Mesodermal cell (in vitro differentiated cells): ENCODE measurements at regions not wholly inside any gene's neighbourhood (a gene's known extent, or its start where the extent isn't known, plus 50 kb on each side); places are given as distances from the start of the nearest gene placed in this dataset.

Experiments used
- H3K27ac ChIP-seq: 2 replicates; pipeline ENCODE4 v1.7.0; 2013; ENCODE audit warnings: mild to moderate bottlenecking, low read depth, low read length, moderate library complexity; ENCODE audit not compliant: severe bottlenecking
- H3K36me3 ChIP-seq: 2 replicates; pipeline ENCODE4 v1.7.1; 2013; ENCODE audit warnings: mild to moderate bottlenecking, low read length, moderate library complexity; ENCODE audit not compliant: control insufficient read depth, insufficient read depth
- H3K4me1 ChIP-seq: one replicate; pipeline ENCODE4 v1.7.1; 2013; ENCODE audit warnings: mild to moderate bottlenecking, low read length; ENCODE audit not compliant: insufficient read depth, control insufficient read depth, poor library complexity, severe bottlenecking
- H3K4me3 ChIP-seq: 2 replicates; pipeline ENCODE4 v1.7.0; 2013; ENCODE audit warnings: low read length, control low read depth, mild to moderate bottlenecking; ENCODE audit not compliant: insufficient read depth, poor library complexity, severe bottlenecking; ENCODE audit errors: extremely low read depth
- H3K9me3 ChIP-seq: 2 replicates; pipeline ENCODE4 v1.7.1; 2013; ENCODE audit warnings: mild to moderate bottlenecking, low read length, moderate library complexity; ENCODE audit not compliant: control insufficient read depth
- WGBS, 2 experiments: methylation state at CpG; one replicate each; pipeline ENCODE4 v1.1.5; 2013; ENCODE audit warnings: missing lambda C conversion rate in 2 of 2; ENCODE audit not compliant: insufficient coverage in 2 of 2; 5-methylcytosine and 5-hydroxymethylcytosine counted together

DNA sequence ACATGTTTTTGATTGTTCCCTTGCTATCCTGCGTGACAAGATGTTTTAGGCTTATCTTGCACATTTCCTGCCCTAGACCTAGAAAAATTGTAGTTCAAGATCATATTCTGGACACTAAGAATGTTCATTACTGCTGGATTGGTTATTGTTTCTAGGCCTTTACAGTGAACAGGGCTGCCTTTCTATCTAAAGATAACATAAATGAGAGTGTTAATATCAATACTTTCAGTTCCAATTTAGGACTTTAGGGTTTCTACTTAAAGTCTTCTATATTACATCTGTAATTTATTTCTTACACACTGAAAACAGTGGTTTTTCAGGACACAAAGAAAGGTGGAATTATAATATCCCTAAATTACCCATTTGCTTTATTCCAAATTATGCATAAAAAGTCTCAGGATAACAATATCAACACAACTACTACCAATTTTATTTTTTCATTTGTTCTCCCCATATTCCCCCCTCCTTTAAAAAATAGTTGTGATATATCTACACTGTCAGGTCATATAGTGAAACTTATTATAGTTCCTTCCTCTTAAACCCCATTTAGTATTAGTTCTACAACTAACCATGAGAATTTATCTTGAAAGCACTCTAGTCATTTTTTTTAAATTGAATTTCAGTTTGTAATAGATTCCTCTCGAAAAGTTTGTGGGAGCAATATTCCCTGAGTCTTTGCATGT, 293.9 kb upstream of the RIOK2 start:
- no peaks in the 10 kb centered on the region for H3K4me1 ChIP-seq
- no peaks in the 10 kb centered on the region for H3K9me3 ChIP-seq
- no peak overlapping the region for H3K27ac ChIP-seq
- WGBS, 2 experiments: 83% methylated on average over 1 of the region's 2 CpGs; no CpG with 5 or more reads in 1 of the 2 experiments
- H3K36me3 ChIP-seq: no peaks in the 10 kb centered on the region
- H3K4me3 ChIP-seq: no peak overlapping the region

DNA sequence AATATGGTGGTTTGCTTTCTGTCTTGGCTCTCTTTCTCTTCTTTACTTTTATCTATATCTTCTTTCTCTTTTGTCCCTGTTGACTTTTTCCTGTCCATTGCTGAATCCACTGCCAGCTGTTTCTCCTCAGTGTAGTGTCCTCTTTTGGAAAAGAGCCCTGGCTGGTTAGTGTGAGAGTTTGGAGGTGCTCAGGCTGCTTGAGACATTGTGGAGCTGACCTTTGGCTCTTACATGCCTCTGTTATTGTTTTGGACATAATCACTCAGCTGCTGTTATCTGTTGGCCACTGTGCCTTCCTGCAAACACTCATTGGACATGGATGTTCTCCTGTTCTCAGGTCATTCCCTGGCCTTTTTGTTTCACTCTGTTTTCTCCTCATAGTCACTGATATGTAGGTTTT, 295.4 kb upstream of the RIOK2 start:
- H3K9me3 ChIP-seq: no peaks in the 10 kb centered on the region
- no peak overlapping the region for H3K4me3 ChIP-seq
- no peaks in the 10 kb centered on the region for H3K36me3 ChIP-seq
- H3K27ac ChIP-seq: no peak overlapping the region
- no peaks in the 10 kb centered on the region for H3K4me1 ChIP-seq

DNA sequence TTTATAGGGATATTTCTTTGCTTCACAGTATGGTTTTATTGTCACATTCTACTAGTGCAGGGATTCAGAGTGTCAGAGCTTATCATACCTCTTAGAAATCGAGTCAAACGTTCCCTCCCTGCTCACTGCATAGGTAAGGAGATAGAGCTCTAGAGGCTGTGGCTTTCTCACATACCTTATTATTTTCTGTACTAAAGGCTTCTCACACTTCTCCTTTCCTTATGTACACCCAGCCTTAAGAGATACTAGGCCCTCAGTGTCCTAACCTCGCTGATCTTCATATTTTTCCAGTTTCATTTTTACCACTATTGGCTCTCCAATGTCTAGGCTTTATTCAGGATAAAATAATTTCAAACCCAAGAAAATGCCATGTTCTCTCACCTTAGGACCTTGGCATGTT, 297.3 kb upstream of the RIOK2 start:
- Histone ChIP-seq H3K9me3 (no peaks in the 10 kb centered on the region), H3K36me3 (no peaks in the 10 kb centered on the region), H3K27ac (no peak overlapping the region), H3K4me3 (no peak overlapping the region), H3K4me1 (no peaks in the 10 kb centered on the region)
- WGBS, 2 experiments: 74 to 89% methylated on average over 1 to 2 of the region's 3 CpGs

DNA sequence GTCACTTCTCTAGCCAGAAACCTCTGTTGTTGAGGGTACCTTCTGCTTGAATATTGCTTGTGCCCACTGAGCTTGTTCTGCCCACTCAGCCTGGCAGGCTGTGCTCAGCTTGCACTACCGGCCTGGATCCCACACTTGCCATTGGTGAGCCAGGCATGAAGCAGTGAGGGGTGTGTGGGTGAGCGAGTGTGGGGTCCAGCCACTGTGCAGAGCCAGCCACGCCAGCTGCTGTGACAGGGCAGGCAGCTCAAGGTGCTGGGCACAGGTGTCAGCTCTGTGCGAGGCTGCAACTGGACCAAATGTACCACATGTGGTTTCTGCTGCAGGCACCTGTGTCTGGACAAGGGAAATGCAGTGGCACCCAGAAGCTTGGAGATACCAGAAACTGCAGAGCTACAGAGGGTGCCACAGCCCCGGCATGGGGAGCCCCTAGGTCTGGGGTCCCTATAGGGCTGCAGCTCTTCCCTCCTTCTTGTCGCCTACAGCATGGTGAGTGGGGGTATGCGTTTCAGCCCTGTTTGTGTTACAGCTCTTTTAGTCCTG, 305.1 kb upstream of the RIOK2 start:
- Histone ChIP-seq H3K4me1 (no peaks in the 10 kb centered on the region), H3K36me3 (no peaks in the 10 kb centered on the region), H3K9me3 (no peaks in the 10 kb centered on the region), H3K27ac (no peak overlapping the region), H3K4me3 (no peak overlapping the region)
- WGBS, 2 experiments: 74 to 85% methylated on average over 4 to 6 of the region's 7 CpGs

DNA sequence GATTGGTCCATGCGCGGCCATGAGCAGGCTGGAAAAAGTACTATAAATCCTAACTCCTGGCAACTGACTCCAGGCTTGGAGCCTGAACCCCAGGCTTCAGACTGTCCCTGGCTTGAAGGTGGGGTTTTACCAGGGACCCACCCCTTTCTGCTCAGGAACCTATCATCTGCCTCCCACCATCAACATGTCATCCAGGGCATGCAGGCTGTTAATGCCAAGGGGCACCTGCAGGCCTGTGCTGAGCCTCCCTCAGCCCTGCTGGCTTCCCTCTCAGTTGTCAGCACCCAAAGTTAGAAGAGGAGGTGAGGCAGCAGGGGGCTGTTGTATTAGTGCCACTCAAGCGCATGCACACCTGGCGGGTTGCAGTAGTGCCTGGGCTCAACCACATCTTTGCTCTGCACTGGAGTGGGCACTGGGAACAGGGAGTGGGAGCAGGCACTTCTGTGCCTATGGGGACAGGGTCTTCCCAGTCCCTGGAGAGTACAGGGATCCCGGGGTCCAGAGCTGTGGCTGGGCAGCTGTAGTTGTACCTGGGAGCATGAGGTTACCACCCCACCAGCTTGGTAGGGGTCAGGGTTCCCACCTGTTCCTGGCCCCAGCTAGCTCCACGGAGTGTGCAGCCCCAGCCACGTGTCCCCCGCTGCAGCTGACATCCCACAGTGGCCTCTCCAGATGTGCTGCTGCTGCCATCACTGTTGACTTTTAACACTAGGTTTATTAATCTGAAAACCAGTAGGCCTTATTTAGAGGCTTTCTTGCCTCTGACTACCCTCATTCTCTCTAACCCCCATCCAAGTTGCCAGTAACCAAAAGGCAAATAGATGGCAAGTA, 306.2 kb upstream of the RIOK2 start:
- H3K4me1 ChIP-seq: no peaks in the 10 kb centered on the region
- no peaks in the 10 kb centered on the region for H3K36me3 ChIP-seq
- H3K27ac ChIP-seq: no peak overlapping the region
- WGBS, 2 experiments: 89 to 96% methylated on average over 6 to 7 of the region's 8 CpGs
- H3K9me3 ChIP-seq: no peaks in the 10 kb centered on the region
- no peak overlapping the region for H3K4me3 ChIP-seq

DNA sequence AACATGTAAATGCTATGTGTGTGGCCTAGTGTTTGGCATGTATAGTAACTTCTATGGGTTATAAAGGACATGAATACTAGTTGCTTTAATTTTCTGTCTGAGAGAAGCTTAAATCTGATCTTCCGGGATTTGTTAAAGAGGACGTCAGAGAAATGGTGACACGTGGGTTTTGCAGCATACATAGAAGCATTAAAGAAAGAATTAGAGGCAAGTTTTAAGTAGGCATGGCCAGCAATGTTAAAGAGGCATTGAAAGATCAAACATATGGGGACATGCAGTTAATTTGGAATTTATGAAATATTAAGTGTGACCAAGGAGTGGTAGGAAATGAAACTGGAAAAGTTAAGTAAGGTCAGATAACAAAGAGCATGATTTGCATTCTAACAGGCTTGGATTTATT, 311.4 kb upstream of the RIOK2 start:
- Histone ChIP-seq H3K36me3 (no peaks in the 10 kb centered on the region), H3K27ac (no peak overlapping the region), H3K4me3 (no peak overlapping the region), H3K9me3 (no peaks in the 10 kb centered on the region), H3K4me1 (no peaks in the 10 kb centered on the region)
- 90 to 96% methylated on average over 3 of the region's 3 CpGs for WGBS, 2 experiments

DNA sequence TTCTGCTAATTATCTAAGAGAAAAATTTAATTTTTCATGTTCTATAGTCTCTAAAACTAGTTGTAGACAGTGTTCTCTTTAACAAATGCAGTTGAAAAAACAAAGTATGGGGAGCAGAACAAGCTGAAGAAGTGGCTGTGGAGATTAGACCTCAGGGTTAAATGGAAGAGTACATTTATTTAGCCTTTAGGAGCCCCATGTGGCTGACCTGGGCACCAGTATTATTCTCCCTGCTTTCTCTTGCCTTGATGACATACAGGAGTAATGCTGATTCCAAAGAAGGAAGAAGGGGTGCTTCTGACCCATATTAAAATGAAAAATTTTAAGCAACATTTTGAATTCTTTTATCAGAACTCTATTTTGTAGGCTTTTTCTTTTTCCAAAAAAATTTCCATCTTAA, 312.3 kb upstream of the RIOK2 start:
- Histone ChIP-seq H3K4me1 (no peaks in the 10 kb centered on the region), H3K27ac (no peak overlapping the region), H3K9me3 (no peaks in the 10 kb centered on the region), H3K4me3 (no peak overlapping the region), H3K36me3 (no peaks in the 10 kb centered on the region)

DNA sequence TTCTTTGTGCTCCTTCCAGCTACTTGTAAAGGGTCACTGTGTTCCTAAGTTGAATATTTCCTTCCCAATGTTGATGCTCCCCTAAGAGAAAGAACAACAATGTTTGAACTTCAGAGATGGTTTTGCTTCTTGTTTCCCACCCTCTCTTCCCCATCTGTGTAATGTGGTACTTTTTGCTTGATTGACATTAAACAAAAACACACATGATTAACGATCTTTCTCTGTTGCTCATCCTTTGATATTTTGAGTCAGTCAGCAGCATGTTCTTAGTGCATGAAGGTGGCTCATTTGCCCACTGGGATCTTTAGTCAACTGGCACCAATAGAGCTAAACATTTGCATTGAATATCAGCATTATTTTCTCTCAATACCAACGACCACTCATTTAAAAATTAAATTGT, 313.0 kb upstream of the RIOK2 start:
- H3K4me3 ChIP-seq: no peak overlapping the region
- no peaks in the 10 kb centered on the region for H3K4me1 ChIP-seq
- WGBS, 2 experiments: no CpG with 5 or more reads among the region's 2 CpGs

DNA sequence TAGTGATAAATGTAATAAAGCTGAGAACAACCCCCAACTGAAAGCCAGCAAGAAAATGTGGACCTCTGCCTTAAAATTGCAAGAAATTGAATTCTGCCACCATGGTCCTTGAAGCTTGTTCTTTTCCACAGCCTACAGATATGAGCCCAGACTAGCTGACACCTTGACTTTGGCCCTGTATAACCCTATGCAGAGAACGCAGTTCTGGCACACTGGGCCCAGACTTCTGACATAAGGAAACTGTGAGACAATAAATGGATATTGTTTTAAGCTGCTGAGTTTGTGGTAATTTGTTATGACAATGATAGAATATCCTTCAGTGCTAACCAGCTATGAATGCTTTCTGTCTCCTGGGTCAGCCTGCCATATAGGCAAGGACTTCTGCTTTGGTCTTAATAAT, 315.6 kb upstream of the RIOK2 start:
- no peaks in the 10 kb centered on the region for H3K36me3 ChIP-seq
- H3K4me1 ChIP-seq: no peaks in the 10 kb centered on the region
- no peaks in the 10 kb centered on the region for H3K9me3 ChIP-seq
- 85% methylated on average over 1 of the region's 1 CpG; no CpG with 5 or more reads in 1 of the 2 experiments for WGBS, 2 experiments
- no peak overlapping the region for H3K4me3 ChIP-seq
- no peak overlapping the region for H3K27ac ChIP-seq

More for the DNA sequence above, 313.0 kb upstream of the RIOK2 start:
- no peaks in the 10 kb centered on the region for H3K36me3 ChIP-seq
- H3K27ac ChIP-seq: no peak overlapping the region
- H3K9me3 ChIP-seq: no peaks in the 10 kb centered on the region

DNA sequence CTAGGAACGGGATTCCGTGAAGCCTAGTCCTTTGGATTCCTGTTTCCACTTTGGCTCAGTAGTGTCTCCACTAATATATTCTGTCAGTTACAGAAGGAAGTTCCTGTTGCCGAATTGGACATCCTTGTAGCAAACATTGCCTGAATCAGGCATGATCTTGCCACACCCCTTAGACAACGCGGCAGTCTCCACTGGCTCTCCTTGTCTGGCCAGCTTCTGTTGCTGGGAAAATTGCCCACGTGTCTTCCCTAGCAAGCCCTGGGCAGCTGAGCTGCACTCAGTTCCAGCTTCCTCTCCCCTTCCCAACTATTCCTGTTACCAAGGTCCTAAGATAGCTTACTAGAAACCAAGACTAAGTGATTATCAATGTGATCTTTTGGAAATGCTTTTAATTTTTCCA, 316.6 kb upstream of the RIOK2 start:
- WGBS, 2 experiments: 93 to 94% methylated on average over 5 of the region's 6 CpGs

More for the DNA sequence above, 316.6 kb upstream of the RIOK2 start:
- Histone ChIP-seq H3K27ac (no peak overlapping the region), H3K9me3 (no peaks in the 10 kb centered on the region), H3K4me1 (no peaks in the 10 kb centered on the region), H3K4me3 (no peak overlapping the region), H3K36me3 (no peaks in the 10 kb centered on the region)
